OCI-LY1 (cell line): ENCODE measurements at regions not wholly inside any gene's neighbourhood (a gene's known extent, or its start where the extent isn't known, plus 50 kb on each side); places are given as distances from the start of the nearest gene placed in this dataset.

Experiments used
- H2AFZ ChIP-seq: fragments of 200-600 bp; sonication (generic), shearing (Covaris generic); 2 replicates; pipeline ENCODE4 v1.6.0; 2014; ENCODE audit warnings: antibody characterized with exemption, mild to moderate bottlenecking, low read length
- H3F3A ChIP-seq: fragments of 200-600 bp; sonication (generic), shearing (Covaris generic); 2 replicates; pipeline ENCODE4 v1.6.0; 2014; ENCODE audit warnings: mild to moderate bottlenecking, antibody characterized with exemption, low read length, moderate library complexity; ENCODE audit not compliant: insufficient read depth
- H3K27ac ChIP-seq: fragments of 200-600 bp; sonication (generic); 2 replicates; pipeline ENCODE4 v1.5.1; 2014; ENCODE audit warnings: low read length, mixed run types, mild to moderate bottlenecking, low read depth; ENCODE audit not compliant: poor library complexity, severe bottlenecking
- H3K27me3 ChIP-seq: fragments of 200-600 bp; sonication (generic); 2 replicates; pipeline ENCODE4 v1.6.0; 2014; ENCODE audit warnings: antibody characterized with exemption, mild to moderate bottlenecking, low read length, moderate library complexity; ENCODE audit not compliant: insufficient read depth
- H3K36me3 ChIP-seq: fragments of 200-600 bp; sonication (generic); 2 replicates; pipeline ENCODE4 v1.6.1; 2014; ENCODE audit warnings: mild to moderate bottlenecking, antibody characterized with exemption, low read length, moderate library complexity, mixed read lengths; ENCODE audit not compliant: insufficient read depth
- H3K4me1 ChIP-seq: fragments of 200-600 bp; sonication (generic); 2 replicates; pipeline ENCODE4 v1.5.1; 2014; ENCODE audit warnings: mild to moderate bottlenecking, low read length, moderate library complexity; ENCODE audit not compliant: insufficient read depth, severe bottlenecking
- H3K4me2 ChIP-seq: fragments of 200-600 bp; sonication (generic), shearing (Covaris generic); 2 replicates; pipeline ENCODE4 v1.6.1; 2014; ENCODE audit warnings: low read length
- H3K4me3 ChIP-seq: fragments of 200-600 bp; sonication (generic); 2 replicates; pipeline ENCODE4 v1.5.1; 2014; ENCODE audit warnings: low read length, low read depth, mild to moderate bottlenecking, mixed read lengths; ENCODE audit not compliant: poor library complexity, severe bottlenecking
- H3K79me2 ChIP-seq: fragments of 200-600 bp; shearing (Covaris generic); 2 replicates; pipeline ENCODE4 v1.6.1; 2016; ENCODE audit warnings: mixed run types, low read length, mixed read lengths; ENCODE audit not compliant: insufficient read depth
- H3K9ac ChIP-seq: fragments of 200-600 bp; sonication (generic), shearing (Covaris generic); 2 replicates; pipeline ENCODE4 v1.6.1; 2014; ENCODE audit warnings: mild to moderate bottlenecking, low read length, mixed read lengths
- H3K9me2 ChIP-seq: fragments of 200-600 bp; sonication (generic), shearing (Covaris generic); 2 replicates; pipeline ENCODE4 v1.6.1; 2014; ENCODE audit warnings: low read depth, mild to moderate bottlenecking, low read length, mixed read lengths
- H3K9me3 ChIP-seq: fragments of 200-600 bp; shearing (Covaris generic); 2 replicates; pipeline ENCODE4 v1.6.1; 2014; ENCODE audit warnings: low read length, mixed read lengths
- H4K20me1 ChIP-seq: fragments of 200-600 bp; sonication (generic), shearing (Covaris generic); 2 replicates; pipeline ENCODE4 v1.6.0; 2016; ENCODE audit warnings: mild to moderate bottlenecking, low read length; ENCODE audit not compliant: insufficient read depth
- EZH2 ChIP-seq: fragments of 200-600 bp; sonication (generic), shearing (Covaris generic); IDR thresholded peaks from 2 replicates; pipeline ENCODE4 v1.8.0; 2017; ENCODE audit warnings: borderline replicate concordance, mixed run types, mild to moderate bottlenecking, antibody characterized with exemption, low read length, moderate library complexity, mixed read lengths
- TF ChIP-seq, protein P1 (sequence below): fragments of 200-600 bp; sonication (generic), shearing (Covaris generic); IDR thresholded peaks from 2 replicates; pipeline ENCODE4 v1.5.1; 2017; ENCODE audit warnings: mild to moderate bottlenecking, antibody characterized with exemption, low read length, moderate library complexity, mixed read lengths

DNA sequence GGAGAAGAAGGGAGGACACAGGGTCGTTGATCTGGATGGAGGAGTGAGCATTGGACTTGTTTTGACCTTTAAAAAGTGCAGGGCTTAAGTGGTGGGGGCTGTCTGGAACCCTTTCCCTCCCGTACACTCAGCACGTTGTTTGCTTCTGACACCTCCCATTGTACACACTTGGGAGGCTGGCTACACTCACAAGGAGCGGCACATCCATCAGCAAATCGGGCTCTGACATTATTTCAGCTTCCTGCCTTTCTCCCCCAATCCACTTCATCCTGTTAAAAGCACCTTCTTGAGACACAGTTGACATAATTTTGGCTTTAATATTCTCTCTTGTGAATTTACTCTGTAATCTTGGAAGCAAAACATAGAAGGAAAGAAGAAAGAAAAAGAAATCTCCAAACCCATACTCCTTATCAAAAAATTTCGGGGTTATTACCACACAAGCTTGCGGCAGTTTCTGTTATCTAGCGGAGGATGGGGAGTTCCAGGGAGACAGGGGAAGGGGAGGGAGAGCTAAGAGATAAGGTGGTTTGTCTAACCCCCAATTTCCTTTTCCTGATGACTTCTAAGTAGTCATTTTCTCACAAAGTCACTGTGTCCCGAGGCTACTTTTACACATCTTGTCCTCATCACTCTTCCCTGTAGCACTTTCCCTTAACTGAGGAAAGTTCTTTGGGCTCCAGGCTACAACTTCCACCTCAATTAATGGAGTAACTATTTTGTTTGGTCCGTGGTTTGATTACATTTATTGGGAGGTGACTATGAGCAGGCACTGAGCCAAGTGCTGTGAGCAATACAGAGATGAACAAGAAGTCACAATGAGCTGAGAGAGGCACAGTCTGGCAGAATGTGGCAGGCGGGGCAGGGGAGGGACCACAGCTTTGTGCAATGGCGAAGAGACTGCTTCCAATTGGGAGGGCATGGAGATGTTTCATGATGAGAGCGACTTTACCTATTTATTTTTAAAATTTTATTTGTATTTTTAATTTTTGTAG is 240.1 kb upstream of the MEX3C start:
- TF ChIP-seq, protein P1, sequence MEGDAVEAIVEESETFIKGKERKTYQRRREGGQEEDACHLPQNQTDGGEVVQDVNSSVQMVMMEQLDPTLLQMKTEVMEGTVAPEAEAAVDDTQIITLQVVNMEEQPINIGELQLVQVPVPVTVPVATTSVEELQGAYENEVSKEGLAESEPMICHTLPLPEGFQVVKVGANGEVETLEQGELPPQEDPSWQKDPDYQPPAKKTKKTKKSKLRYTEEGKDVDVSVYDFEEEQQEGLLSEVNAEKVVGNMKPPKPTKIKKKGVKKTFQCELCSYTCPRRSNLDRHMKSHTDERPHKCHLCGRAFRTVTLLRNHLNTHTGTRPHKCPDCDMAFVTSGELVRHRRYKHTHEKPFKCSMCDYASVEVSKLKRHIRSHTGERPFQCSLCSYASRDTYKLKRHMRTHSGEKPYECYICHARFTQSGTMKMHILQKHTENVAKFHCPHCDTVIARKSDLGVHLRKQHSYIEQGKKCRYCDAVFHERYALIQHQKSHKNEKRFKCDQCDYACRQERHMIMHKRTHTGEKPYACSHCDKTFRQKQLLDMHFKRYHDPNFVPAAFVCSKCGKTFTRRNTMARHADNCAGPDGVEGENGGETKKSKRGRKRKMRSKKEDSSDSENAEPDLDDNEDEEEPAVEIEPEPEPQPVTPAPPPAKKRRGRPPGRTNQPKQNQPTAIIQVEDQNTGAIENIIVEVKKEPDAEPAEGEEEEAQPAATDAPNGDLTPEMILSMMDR: no peak
- no peak for TF ChIP-seq EZH2
- no peak overlapping the region for H3K4me3 ChIP-seq
- no peak overlapping the region for H2AFZ ChIP-seq

DNA sequence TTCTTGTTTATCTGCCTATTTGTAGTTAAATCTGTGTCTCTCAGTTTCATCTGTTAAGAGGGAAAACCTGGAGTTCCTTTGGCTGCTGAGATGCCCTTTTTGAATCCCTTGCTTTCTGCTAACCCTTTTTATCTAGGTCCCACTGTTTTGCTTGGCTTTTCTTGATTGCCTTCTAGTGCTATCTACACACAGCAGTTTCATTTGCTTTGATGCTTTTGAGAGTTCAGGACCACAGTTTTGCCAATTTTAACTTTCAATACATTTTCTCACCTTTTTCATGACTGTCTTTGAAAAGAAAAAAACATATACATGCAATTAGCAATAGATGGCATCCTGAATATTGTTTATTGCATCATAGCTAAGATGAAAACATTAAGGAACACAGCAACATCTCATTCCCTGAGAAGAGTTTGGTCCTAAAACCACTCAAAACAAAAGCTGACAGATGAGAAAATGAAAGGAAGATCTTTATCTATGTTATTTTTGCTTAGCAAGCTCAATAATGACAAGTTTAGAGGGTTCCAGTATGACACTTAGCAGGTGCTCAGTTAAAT is 241.4 kb upstream of the MEX3C start:
- Histone ChIP-seq H3K9ac (no peak overlapping the region), H3K9me2 (no peaks in the 10 kb centered on the region), H3K9me3 (no peaks in the 10 kb centered on the region), H3K4me3 (no peak overlapping the region), H3K27me3 (no peaks in the 10 kb centered on the region), H3K27ac (no peak overlapping the region), H4K20me1 (no peaks in the 10 kb centered on the region), H3K4me1 (no peaks in the 10 kb centered on the region), H2AFZ (no peak overlapping the region), H3K36me3 (no peaks in the 10 kb centered on the region), H3K4me2 (no peak overlapping the region), H3K79me2 (no peaks in the 10 kb centered on the region), H3F3A (no peaks in the 10 kb centered on the region)
- no peak for TF ChIP-seq EZH2
- TF ChIP-seq, protein P1: no peak

More for the DNA sequence above, 240.1 kb upstream of the MEX3C start:
- no peaks in the 10 kb centered on the region for H3K36me3 ChIP-seq
- H3F3A ChIP-seq: no peaks in the 10 kb centered on the region
- no peak overlapping the region for H3K9ac ChIP-seq
- no peaks in the 10 kb centered on the region for H3K27me3 ChIP-seq
- H3K9me2 ChIP-seq: no peaks in the 10 kb centered on the region
- H3K27ac ChIP-seq: no peak overlapping the region
- no peaks in the 10 kb centered on the region for H4K20me1 ChIP-seq
- no peaks in the 10 kb centered on the region for H3K79me2 ChIP-seq
- H3K4me1 ChIP-seq: no peaks in the 10 kb centered on the region
- H3K9me3 ChIP-seq: no peaks in the 10 kb centered on the region
- H3K4me2 ChIP-seq: no peak overlapping the region

DNA sequence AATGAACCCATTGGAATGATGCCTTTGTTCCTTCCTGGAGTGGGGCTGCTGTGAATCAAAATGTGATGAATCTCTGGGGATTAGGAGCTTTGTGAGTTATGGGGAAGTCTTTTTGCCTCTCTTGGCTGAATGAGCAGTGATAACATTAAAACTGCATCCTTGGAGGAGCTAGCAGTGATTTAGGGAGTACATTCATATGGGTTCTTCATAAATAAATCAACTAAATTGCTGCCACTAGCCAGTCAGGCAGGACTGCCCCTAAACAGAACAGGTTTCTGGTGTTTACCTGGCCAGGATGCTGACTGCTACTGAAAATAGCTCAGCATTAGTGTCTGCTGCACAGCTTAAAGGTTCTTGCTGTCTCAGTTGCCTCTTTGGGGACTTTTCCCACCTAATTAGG is 244.5 kb upstream of the MEX3C start:
- Histone ChIP-seq H3K27ac (no peak overlapping the region), H3K36me3 (no peaks in the 10 kb centered on the region), H3K79me2 (no peaks in the 10 kb centered on the region), H2AFZ (no peak overlapping the region), H3K9me3 (no peaks in the 10 kb centered on the region), H3F3A (no peaks in the 10 kb centered on the region), H3K9me2 (no peaks in the 10 kb centered on the region), H3K9ac (no peak overlapping the region), H3K4me3 (no peak overlapping the region), H3K27me3 (no peaks in the 10 kb centered on the region), H3K4me2 (no peak overlapping the region), H3K4me1 (no peaks in the 10 kb centered on the region), H4K20me1 (no peaks in the 10 kb centered on the region)
- no peak for TF ChIP-seq EZH2
- TF ChIP-seq, protein P1: no peak
